ENCODE measurements at regions not wholly inside any gene's neighbourhood (a gene's known extent, or its start where the extent isn't known, plus 50 kb on each side); places are given as distances from the start of the nearest gene placed in this dataset.

- no peak overlapping the region for H3K27ac Mint-ChIP-seq (ENCODE audit: unreplicated experiment)
- no peak for DNase-seq
- H3K4me3 Mint-ChIP-seq (ENCODE audit: low read depth, unreplicated experiment), result no peak overlapping the region
- H3K27me3 Mint-ChIP-seq (ENCODE audit: unreplicated experiment), result peaks cover 17% of the 10 kb centered on the region
- H3K9me3 Mint-ChIP-seq (ENCODE audit: low read depth, unreplicated experiment), result no peaks in the 10 kb centered on the region
- no TSS peak for BruUV-seq (replicated peaks)
- no peaks in the 10 kb centered on the region for H3K36me3 Mint-ChIP-seq (ENCODE audit: insufficient read depth, unreplicated experiment)
- intact Hi-C loops (cut with micrococcal nuclease; ENCODE audit: unreplicated experiment), result no loop called here
- peaks cover 9% of the 10 kb centered on the region for H3K4me1 Mint-ChIP-seq (ENCODE audit: low read depth, unreplicated experiment)
- TF ChIP-seq, protein P1, sequence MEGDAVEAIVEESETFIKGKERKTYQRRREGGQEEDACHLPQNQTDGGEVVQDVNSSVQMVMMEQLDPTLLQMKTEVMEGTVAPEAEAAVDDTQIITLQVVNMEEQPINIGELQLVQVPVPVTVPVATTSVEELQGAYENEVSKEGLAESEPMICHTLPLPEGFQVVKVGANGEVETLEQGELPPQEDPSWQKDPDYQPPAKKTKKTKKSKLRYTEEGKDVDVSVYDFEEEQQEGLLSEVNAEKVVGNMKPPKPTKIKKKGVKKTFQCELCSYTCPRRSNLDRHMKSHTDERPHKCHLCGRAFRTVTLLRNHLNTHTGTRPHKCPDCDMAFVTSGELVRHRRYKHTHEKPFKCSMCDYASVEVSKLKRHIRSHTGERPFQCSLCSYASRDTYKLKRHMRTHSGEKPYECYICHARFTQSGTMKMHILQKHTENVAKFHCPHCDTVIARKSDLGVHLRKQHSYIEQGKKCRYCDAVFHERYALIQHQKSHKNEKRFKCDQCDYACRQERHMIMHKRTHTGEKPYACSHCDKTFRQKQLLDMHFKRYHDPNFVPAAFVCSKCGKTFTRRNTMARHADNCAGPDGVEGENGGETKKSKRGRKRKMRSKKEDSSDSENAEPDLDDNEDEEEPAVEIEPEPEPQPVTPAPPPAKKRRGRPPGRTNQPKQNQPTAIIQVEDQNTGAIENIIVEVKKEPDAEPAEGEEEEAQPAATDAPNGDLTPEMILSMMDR (IDR thresholded peaks at IDR 0.05; ENCODE audit: unreplicated experiment), result no peak
- CTCF ChIA-PET, result interaction anchor here (0.5 kb wide), 1 partner anchor 487 kb away, joined by 5 read pairs; no protein-coding TSS in a partner anchor
Measured at GRCh38 chr2:176662753-176663152, 393.5 kb downstream of the MTX2 start.

DNA sequence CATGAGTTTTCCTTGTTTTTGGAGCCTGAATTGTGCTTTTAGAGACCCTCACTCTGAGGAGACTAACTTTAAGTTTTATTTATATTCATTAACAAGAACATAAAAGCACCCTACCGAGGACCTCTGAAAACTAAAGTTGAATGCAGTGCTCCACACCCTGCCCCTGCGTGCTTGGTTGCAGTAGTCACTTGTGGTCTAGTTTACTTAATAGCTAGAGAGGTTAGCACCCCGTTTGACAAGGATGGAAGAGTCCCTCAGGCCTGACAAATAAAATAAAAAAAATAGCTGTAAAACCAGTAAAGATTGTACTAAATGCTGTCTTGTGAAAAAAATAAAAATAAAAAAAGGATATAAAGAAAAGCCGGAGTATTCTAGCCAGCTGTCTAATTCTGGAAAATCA is 395.2 kb downstream of the MTX2 start:
- TF ChIP-seq, protein P1 (IDR thresholded peaks at IDR 0.05; ENCODE audit: unreplicated experiment), result no peak
- intact Hi-C loops (cut with micrococcal nuclease; ENCODE audit: unreplicated experiment), result no loop called here
- Mint-ChIP-seq H3K36me3 (ENCODE audit: insufficient read depth, unreplicated experiment) (no peaks in the 10 kb centered on the region), H3K4me1 (ENCODE audit: low read depth, unreplicated experiment) (peaks cover 14% of the 10 kb centered on the region), H3K27me3 (ENCODE audit: unreplicated experiment) (peaks cover under 1% of the 10 kb centered on the region), H3K4me3 (ENCODE audit: low read depth, unreplicated experiment) (no peak overlapping the region), H3K27ac (ENCODE audit: unreplicated experiment) (no peak overlapping the region), H3K9me3 (ENCODE audit: low read depth, unreplicated experiment) (no peaks in the 10 kb centered on the region)
- DNase-seq, result peak; percentile 6
- BruUV-seq (replicated peaks), result no TSS peak
- CTCF ChIA-PET, result interaction anchor here (0.9 to 1.5 kb wide), 5 partner anchors 10 to 531 kb away, joined by 3 to 14 read pairs (median 4); no protein-coding TSS in a partner anchor

GRCh38 chr2:176665086-176665485 is 395.8 kb downstream of the MTX2 start:
- intact Hi-C loops (cut with micrococcal nuclease; ENCODE audit: unreplicated experiment), result no loop called here
- Mint-ChIP-seq H3K36me3 (ENCODE audit: insufficient read depth, unreplicated experiment) (no peaks in the 10 kb centered on the region), H3K27ac (ENCODE audit: unreplicated experiment) (no peak overlapping the region), H3K4me3 (ENCODE audit: low read depth, unreplicated experiment) (no peak overlapping the region), H3K9me3 (ENCODE audit: low read depth, unreplicated experiment) (no peaks in the 10 kb centered on the region), H3K4me1 (ENCODE audit: low read depth, unreplicated experiment) (peaks cover 17% of the 10 kb centered on the region), H3K27me3 (ENCODE audit: unreplicated experiment) (no peaks in the 10 kb centered on the region)
- TF ChIP-seq, protein P1 (IDR thresholded peaks at IDR 0.05; ENCODE audit: unreplicated experiment), result no peak
- BruUV-seq (replicated peaks), result no TSS peak
- no peak for DNase-seq
- CTCF ChIA-PET, result interaction anchor here (0.7 to 1.5 kb wide), 6 partner anchors 10 to 655 kb away, joined by 3 to 14 read pairs (median 4); no protein-coding TSS in a partner anchor

GRCh38 chr2:176668912-176669311 is 399.7 kb downstream of the MTX2 start:
- CTCF ChIA-PET, result no interaction called here
- H3K9me3 Mint-ChIP-seq (ENCODE audit: low read depth, unreplicated experiment), result no peaks in the 10 kb centered on the region
- no peak overlapping the region for H3K27ac Mint-ChIP-seq (ENCODE audit: unreplicated experiment)

More at GRCh38 chr2:176668912-176669311, 399.7 kb downstream of the MTX2 start:
- intact Hi-C loops (cut with micrococcal nuclease; ENCODE audit: unreplicated experiment), result no loop called here
- H3K4me1 Mint-ChIP-seq (ENCODE audit: low read depth, unreplicated experiment), result peaks cover 17% of the 10 kb centered on the region
- H3K4me3 Mint-ChIP-seq (ENCODE audit: low read depth, unreplicated experiment), result no peak overlapping the region
- BruUV-seq (replicated peaks), result no TSS peak
- no peaks in the 10 kb centered on the region for H3K36me3 Mint-ChIP-seq (ENCODE audit: insufficient read depth, unreplicated experiment)
- H3K27me3 Mint-ChIP-seq (ENCODE audit: unreplicated experiment), result no peaks in the 10 kb centered on the region
- TF ChIP-seq, protein P1 (IDR thresholded peaks at IDR 0.05; ENCODE audit: unreplicated experiment), result no peak
- DNase-seq, result no peak

Data from Calu3 (cell line).